HEK293 (cell line): ENCODE measurements at regions not wholly inside any gene's neighbourhood (a gene's known extent, or its start where the extent isn't known, plus 50 kb on each side); places are given as distances from the start of the nearest gene placed in this dataset.

Experiments used
- CTCF ChIA-PET: fragments of 350-600 bp; formaldehyde crosslinking; extraction: SDS; loops from one replicate; lab custom pipeline; 2021; ENCODE audit warnings: antibody characterized with exemption; lab: Yijun Ruan, JAX
- POLR2A ChIA-PET: fragments of 300-600 bp; formaldehyde crosslinking; extraction: SDS; loops from one replicate; lab custom pipeline; 2020; ENCODE audit warnings: antibody characterized with exemption, inconsistent platforms; lab: Yijun Ruan, JAX
- H3K27ac ChIP-seq: fragments of 200-500 bp; sonication (Bioruptor generic); 2 replicates; pipeline ENCODE4 v1.5.1; 2014; ENCODE audit warnings: low read depth, low read length, control low read depth, inconsistent platforms; ENCODE audit errors: extremely low read depth
- H3K36me3 ChIP-seq, 2 experiments: fragments of 200-500 bp in 1 of 2; sonication (Bioruptor generic) in 1 of 2; 1 replicate in 1 of 2; 2 replicates in 1 of 2; pipeline ENCODE4 v1.5.1; 2014 to 2017; ENCODE audit warnings: inconsistent platforms in 2 of 2, low read length in 2 of 2; ENCODE audit not compliant: control insufficient read depth in 2 of 2, insufficient read depth in 1 of 2
- H3K4me1 ChIP-seq: fragments of 200-500 bp; sonication (Bioruptor generic); 2 replicates; pipeline ENCODE4 v1.5.1; 2014; ENCODE audit warnings: mild to moderate bottlenecking, low read length, inconsistent platforms; ENCODE audit not compliant: control insufficient read depth, insufficient read depth
- H3K4me3 ChIP-seq: 2 replicates; pipeline ENCODE4 v1.5.1; 2011; ENCODE audit warnings: low read depth, mild to moderate bottlenecking, control low read depth, low read length, moderate library complexity
- H3K9me3 ChIP-seq: fragments of 200-500 bp; sonication (Bioruptor generic); 2 replicates; pipeline ENCODE4 v1.5.1; 2014; ENCODE audit warnings: low read depth, low read length, inconsistent platforms; ENCODE audit not compliant: control insufficient read depth, insufficient read depth
- GLI2 ChIP-seq: fragments of 450-650 bp; formaldehyde crosslinking; IDR thresholded peaks from 2 replicates; pipeline ENCODE4; 2017; ENCODE audit warnings: missing biosample characterization, missing genetic modification characterization, low read depth, borderline replicate concordance
- HOXA7 ChIP-seq: sonication (generic); formaldehyde crosslinking; IDR thresholded peaks from 2 replicates; pipeline ENCODE4 v1.8.1; 2022; ENCODE audit warnings: missing genetic modification reagents, borderline replicate concordance
- HOXC10 ChIP-seq: sonication (generic); formaldehyde crosslinking; IDR thresholded peaks from 2 replicates; pipeline ENCODE4 v1.8.1; 2023; ENCODE audit warnings: mild to moderate bottlenecking, missing genetic modification reagents
- KLF1 ChIP-seq: fragments of 450-650 bp; formaldehyde crosslinking; IDR thresholded peaks from 2 replicates; pipeline ENCODE4 v1.5.1; 2016; ENCODE audit warnings: missing biosample characterization, missing genetic modification characterization
- SP7 ChIP-seq: fragments of 450-650 bp; formaldehyde crosslinking; IDR thresholded peaks from 2 replicates; pipeline ENCODE4 v1.5.1; 2016; ENCODE audit warnings: missing biosample characterization, missing genetic modification characterization
- ZBTB44 ChIP-seq: fragments of 450-650 bp; IDR thresholded peaks from 2 replicates; pipeline ENCODE4 v1.5.1; 2018; ENCODE audit warnings: missing biosample characterization, mild to moderate bottlenecking, missing genetic modification characterization
- ZFP3 ChIP-seq: fragments of 450-650 bp; formaldehyde crosslinking; IDR thresholded peaks from 2 replicates; pipeline ENCODE4 v1.5.1; 2016; ENCODE audit warnings: low read depth, missing biosample characterization, missing genetic modification characterization
- ZFP37 ChIP-seq: fragments of 450-650 bp; formaldehyde crosslinking; IDR thresholded peaks from 2 replicates; pipeline ENCODE4 v1.5.1; 2016; ENCODE audit warnings: missing biosample characterization, missing genetic modification characterization
- ZNF112 ChIP-seq: fragments of 450-650 bp; formaldehyde crosslinking; IDR thresholded peaks from 2 replicates; pipeline ENCODE4 v1.5.0; 2017; ENCODE audit warnings: missing biosample characterization, missing genetic modification characterization
- ZNF18 ChIP-seq: fragments of 450-650 bp; formaldehyde crosslinking; IDR thresholded peaks from 2 replicates; pipeline ENCODE4 v1.5.1; 2016; ENCODE audit warnings: missing biosample characterization, missing genetic modification characterization
- ZNF2 ChIP-seq: fragments of 450-650 bp; formaldehyde crosslinking; IDR thresholded peaks from 2 replicates; pipeline ENCODE4 v1.5.1; 2016; ENCODE audit warnings: missing biosample characterization, missing genetic modification characterization
- ZNF274 ChIP-seq, 2 experiments: fragments of 200-500 bp in 1 of 2; fragments of 450-650 bp in 1 of 2; sonication (Bioruptor generic) in 1 of 2; formaldehyde crosslinking in 1 of 2; IDR thresholded peaks; 2 replicates each; pipeline versions ENCODE4 v1.5.1 to v1.6.1; 2014 to 2016; ENCODE audit warnings: borderline replicate concordance in 1 of 2, inconsistent platforms in 1 of 2, low read length in 1 of 2, missing biosample characterization in 1 of 2, missing genetic modification characterization in 1 of 2
- ZNF324 ChIP-seq: fragments of 450-650 bp; formaldehyde crosslinking; IDR thresholded peaks from 2 replicates; pipeline ENCODE4 v1.5.1; 2016; ENCODE audit warnings: missing biosample characterization, missing genetic modification characterization
- ZNF354C ChIP-seq: fragments of 450-650 bp; formaldehyde crosslinking; IDR thresholded peaks from 2 replicates; pipeline ENCODE4 v1.5.1; 2016; ENCODE audit warnings: missing biosample characterization, missing genetic modification characterization, low read depth, borderline replicate concordance
- ZNF366 ChIP-seq: fragments of 450-650 bp; formaldehyde crosslinking; conservative IDR thresholded peaks from 2 replicates; pipeline ENCODE4 v1.5.1; 2016; ENCODE audit warnings: missing biosample characterization, missing genetic modification characterization
- ZNF391 ChIP-seq: fragments of 450-650 bp; formaldehyde crosslinking; IDR thresholded peaks from 2 replicates; pipeline ENCODE4 v1.5.1; 2016; ENCODE audit warnings: low read depth, missing biosample characterization, missing genetic modification characterization, borderline replicate concordance
- ZNF426 ChIP-seq: fragments of 450-650 bp; formaldehyde crosslinking; IDR thresholded peaks from 2 replicates; pipeline ENCODE4 v1.5.1; 2017; ENCODE audit warnings: missing biosample characterization, missing genetic modification characterization, mild to moderate bottlenecking, inconsistent platforms, moderate library complexity
- ZNF473 ChIP-seq: fragments of 450-650 bp; formaldehyde crosslinking; IDR thresholded peaks from 2 replicates; pipeline ENCODE4 v1.5.1; 2017; ENCODE audit warnings: missing biosample characterization, missing genetic modification characterization
- ZNF521 ChIP-seq: fragments of 450-650 bp; formaldehyde crosslinking; IDR thresholded peaks from 2 replicates; pipeline ENCODE4 v1.5.1; 2017; ENCODE audit warnings: missing biosample characterization, mild to moderate bottlenecking, missing genetic modification characterization
- ZNF548 ChIP-seq: fragments of 450-650 bp; formaldehyde crosslinking; IDR thresholded peaks from 2 replicates; pipeline ENCODE4 v1.5.1; 2016; ENCODE audit warnings: missing biosample characterization, missing genetic modification characterization
- ZNF549 ChIP-seq: fragments of 450-650 bp; IDR thresholded peaks from 2 replicates; pipeline ENCODE4 v1.5.1; 2018; ENCODE audit warnings: missing biosample characterization, missing genetic modification characterization, mild to moderate bottlenecking, inconsistent platforms, moderate library complexity
- ZNF600 ChIP-seq: fragments of 450-650 bp; formaldehyde crosslinking; IDR thresholded peaks from 2 replicates; pipeline ENCODE4 v1.5.1; 2016; ENCODE audit warnings: missing biosample characterization, missing genetic modification characterization
- ZNF645 ChIP-seq: fragments of 450-650 bp; formaldehyde crosslinking; IDR thresholded peaks from 2 replicates; pipeline ENCODE4; 2016; ENCODE audit warnings: missing biosample characterization, missing genetic modification characterization
- ZNF670 ChIP-seq: fragments of 450-650 bp; formaldehyde crosslinking; IDR thresholded peaks from 2 replicates; pipeline ENCODE4 v1.5.1; 2016; ENCODE audit warnings: missing biosample characterization, missing genetic modification characterization, low read depth
- ZNF843 ChIP-seq: fragments of 450-650 bp; formaldehyde crosslinking; IDR thresholded peaks from 2 replicates; pipeline ENCODE4 v1.5.1; 2016; ENCODE audit warnings: missing biosample characterization, missing genetic modification characterization
- ZSCAN23 ChIP-seq: fragments of 450-650 bp; formaldehyde crosslinking; IDR thresholded peaks from 2 replicates; pipeline ENCODE4 v1.5.1; 2016; ENCODE audit warnings: missing biosample characterization, missing genetic modification characterization
- TF ChIP-seq, protein P1 (sequence below): fragments of 450-650 bp; formaldehyde crosslinking; IDR thresholded peaks from 2 replicates; pipeline ENCODE4 v1.5.1; 2016; ENCODE audit warnings: missing biosample characterization, missing genetic modification characterization
- TF ChIP-seq, protein P2 (sequence below): fragments of 450-650 bp; formaldehyde crosslinking; IDR thresholded peaks from 2 replicates; pipeline ENCODE4 v1.5.1; 2016; ENCODE audit warnings: missing biosample characterization, missing genetic modification characterization

DNA sequence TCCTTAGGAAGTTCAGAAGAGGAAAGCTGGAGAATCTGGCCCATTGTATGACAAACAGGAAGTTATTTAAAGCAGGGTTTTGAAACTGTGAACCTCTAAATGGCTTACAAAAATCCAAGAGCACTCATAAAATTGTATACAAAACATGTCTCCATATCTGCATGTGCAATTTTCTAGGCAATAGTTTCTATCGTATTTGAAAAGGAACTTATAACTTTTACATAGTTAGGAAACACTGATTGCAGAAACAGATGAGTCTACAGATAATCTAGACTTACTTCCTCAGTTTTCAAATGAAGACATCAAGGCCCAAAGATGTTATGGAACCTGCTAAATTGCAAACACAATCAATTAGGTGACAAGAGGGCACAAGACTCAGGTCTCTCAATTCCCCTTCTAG, 53.3 kb upstream of the ETV6 start:
- no peaks in the 10 kb centered on the region for H3K9me3 ChIP-seq
- TF ChIP-seq ZNF391: no peak
- TF ChIP-seq ZFP37 (tag by site-specific recombination): no peak
- no peak for TF ChIP-seq ZSCAN23 (tag by site-specific recombination)
- TF ChIP-seq ZNF645 (tag by site-specific recombination): no peak
- TF ChIP-seq ZNF548 (tag by site-specific recombination): no peak
- no peak for TF ChIP-seq ZNF426 (tag by site-specific recombination)
- TF ChIP-seq ZNF274 (IDR thresholded peaks at IDR 0.05; ENCODE audit: low read length): no peak
- no peak for TF ChIP-seq ZNF274 (tag by site-specific recombination; IDR thresholded peaks at IDR 0.05; ENCODE audit: borderline replicate concordance)
- no peak for TF ChIP-seq ZNF18 (tag by site-specific recombination)
- no peak for TF ChIP-seq SP7 (tag by site-specific recombination)
- no peak for TF ChIP-seq KLF1
- no peak for TF ChIP-seq ZNF521
- TF ChIP-seq ZBTB44 (tag by site-specific recombination): no peak
- no peak for TF ChIP-seq GLI2 (tag by site-specific recombination)
- no peak overlapping the region for H3K4me3 ChIP-seq
- H3K4me1 ChIP-seq: no peaks in the 10 kb centered on the region
- CTCF ChIA-PET: no interaction called here
- H3K27ac ChIP-seq: no peak overlapping the region
- POLR2A ChIA-PET: no interaction called here
- no peaks in the 10 kb centered on the region for H3K36me3 ChIP-seq

- Histone ChIP-seq H3K4me3 (no peak overlapping the region), H3K27ac (no peak overlapping the region), H3K36me3 (no peaks in the 10 kb centered on the region), H3K4me1 (no peaks in the 10 kb centered on the region), H3K9me3 (no peaks in the 10 kb centered on the region)
- POLR2A ChIA-PET: no interaction called here
- CTCF ChIA-PET: no interaction called here
- TF ChIP-seq HOXA7 (CRISPR knock-in tag) (no peak), ZNF324 (no peak), ZNF549 (tag by site-specific recombination) (no peak), ZNF843 (tag by site-specific recombination) (no peak), ZNF112 (tag by site-specific recombination) (no peak), ZFP3 (no peak), ZNF670 (tag by site-specific recombination) (no peak), ZNF2 (no peak), ZNF600 (no peak), ZNF354C (tag by site-specific recombination) (no peak), ZNF473 (tag by site-specific recombination) (no peak), ZSCAN23 (tag by site-specific recombination) (no peak), HOXC10 (CRISPR knock-in tag) (no peak), ZNF366 (tag by site-specific recombination) (no peak)
- TF ChIP-seq, protein P1, sequence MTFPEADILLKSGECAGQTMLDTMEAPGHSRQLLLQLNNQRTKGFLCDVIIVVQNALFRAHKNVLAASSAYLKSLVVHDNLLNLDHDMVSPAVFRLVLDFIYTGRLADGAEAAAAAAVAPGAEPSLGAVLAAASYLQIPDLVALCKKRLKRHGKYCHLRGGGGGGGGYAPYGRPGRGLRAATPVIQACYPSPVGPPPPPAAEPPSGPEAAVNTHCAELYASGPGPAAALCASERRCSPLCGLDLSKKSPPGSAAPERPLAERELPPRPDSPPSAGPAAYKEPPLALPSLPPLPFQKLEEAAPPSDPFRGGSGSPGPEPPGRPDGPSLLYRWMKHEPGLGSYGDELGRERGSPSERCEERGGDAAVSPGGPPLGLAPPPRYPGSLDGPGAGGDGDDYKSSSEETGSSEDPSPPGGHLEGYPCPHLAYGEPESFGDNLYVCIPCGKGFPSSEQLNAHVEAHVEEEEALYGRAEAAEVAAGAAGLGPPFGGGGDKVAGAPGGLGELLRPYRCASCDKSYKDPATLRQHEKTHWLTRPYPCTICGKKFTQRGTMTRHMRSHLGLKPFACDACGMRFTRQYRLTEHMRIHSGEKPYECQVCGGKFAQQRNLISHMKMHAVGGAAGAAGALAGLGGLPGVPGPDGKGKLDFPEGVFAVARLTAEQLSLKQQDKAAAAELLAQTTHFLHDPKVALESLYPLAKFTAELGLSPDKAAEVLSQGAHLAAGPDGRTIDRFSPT: no peak
- TF ChIP-seq, protein P2, sequence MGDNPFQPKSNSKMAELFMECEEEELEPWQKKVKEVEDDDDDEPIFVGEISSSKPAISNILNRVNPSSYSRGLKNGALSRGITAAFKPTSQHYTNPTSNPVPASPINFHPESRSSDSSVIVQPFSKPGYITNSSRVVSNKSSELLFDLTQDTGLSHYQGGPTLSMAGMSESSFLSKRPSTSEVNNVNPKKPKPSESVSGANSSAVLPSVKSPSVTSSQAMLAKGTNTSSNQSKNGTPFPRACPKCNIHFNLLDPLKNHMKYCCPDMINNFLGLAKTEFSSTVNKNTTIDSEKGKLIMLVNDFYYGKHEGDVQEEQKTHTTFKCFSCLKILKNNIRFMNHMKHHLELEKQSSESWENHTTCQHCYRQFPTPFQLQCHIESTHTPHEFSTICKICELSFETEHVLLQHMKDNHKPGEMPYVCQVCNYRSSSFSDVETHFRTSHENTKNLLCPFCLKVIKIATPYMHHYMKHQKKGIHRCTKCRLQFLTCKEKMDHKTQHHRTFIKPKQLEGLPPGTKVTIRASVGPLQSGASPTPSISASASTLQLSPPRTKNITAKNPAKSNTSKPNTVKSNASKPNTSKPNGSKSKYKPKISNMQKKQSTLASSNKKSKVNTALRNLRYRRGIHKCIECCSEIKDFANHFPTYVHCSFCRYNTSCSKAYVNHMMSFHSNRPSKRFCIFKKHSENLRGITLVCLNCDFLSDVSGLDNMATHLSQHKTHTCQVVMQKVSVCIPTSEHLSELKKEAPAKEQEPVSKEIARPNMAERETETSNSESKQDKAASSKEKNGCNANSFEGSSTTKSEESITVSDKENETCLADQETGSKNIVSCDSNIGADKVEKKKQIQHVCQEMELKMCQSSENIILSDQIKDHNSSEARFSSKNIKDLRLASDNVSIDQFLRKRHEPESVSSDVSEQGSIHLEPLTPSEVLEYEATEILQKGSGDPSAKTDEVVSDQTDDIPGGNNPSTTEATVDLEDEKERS: no peak
These were observed 50.6 kb upstream of the ETV6 start for GRCh38 chr12:11598900-11599299.
